Ramos (cell line): ENCODE measurements at regions not wholly inside any gene's neighbourhood (a gene's known extent, or its start where the extent isn't known, plus 50 kb on each side); places are given as distances from the start of the nearest gene placed in this dataset.

ENCODE experiments used
- in situ Hi-C: fragments of 300-500 bp; cut with MboI; formaldehyde crosslinking; loops from one replicate; pipeline ENCODE4 v1.14.3; 2022; ENCODE audit warnings: low sequenced_read_pairs; ENCODE audit not compliant: unreplicated experiment

- in situ Hi-C loops: loop anchor here (25.0 kb wide), 1 partner anchor 1052 kb away; no protein-coding TSS in a partner anchor
Measured at GRCh38 chr4:17339376-17339775, 172.5 kb downstream of the QDPR start.

DNA sequence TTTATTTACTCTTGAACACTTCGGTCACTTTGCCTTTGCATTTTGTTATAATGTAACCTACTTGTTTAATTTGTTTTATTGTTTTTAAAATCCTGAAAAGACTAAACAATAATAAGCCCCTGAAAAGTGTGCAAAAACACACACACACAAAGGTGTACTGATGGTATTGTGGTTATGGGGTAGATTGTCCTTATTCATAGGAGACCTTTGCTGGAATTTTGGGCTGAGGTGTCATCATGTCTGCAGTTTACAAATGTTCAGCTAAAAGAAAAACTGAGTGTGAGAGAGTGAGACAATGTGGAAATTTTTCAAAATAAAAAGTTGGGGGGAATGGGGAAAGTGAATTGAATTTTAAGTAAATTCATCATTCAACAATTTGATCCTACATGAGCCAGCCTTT is 174.9 kb downstream of the QDPR start:
- in situ Hi-C loops: loop anchor here (25.0 kb wide), 1 partner anchor 1050 kb away; no protein-coding TSS in a partner anchor

GRCh38 chr4:17336524-17336961 is 175.3 kb downstream of the QDPR start:
- in situ Hi-C loops: loop anchor here (25.0 kb wide), 1 partner anchor 1049 kb away; no protein-coding TSS in a partner anchor

DNA sequence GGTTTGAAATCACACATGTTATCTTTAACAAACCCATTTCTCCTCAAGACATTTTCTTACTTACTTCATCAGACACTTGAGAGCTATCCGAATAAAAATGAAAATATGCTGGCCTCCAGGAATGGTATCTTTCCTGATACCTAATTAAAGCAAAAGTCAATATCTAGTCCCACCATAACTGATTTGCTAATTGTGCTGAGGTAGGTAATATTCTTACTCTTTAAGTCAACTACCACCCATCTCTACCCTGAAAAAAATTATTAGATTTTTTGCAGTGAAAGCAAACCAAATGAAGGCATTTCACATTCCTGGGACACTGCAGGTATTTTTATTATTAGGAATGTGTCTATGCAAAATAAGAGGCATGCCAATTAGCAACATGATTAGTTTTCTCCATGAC is 175.8 kb downstream of the QDPR start:
- in situ Hi-C loops: loop anchor here (25.0 kb wide), 1 partner anchor 1049 kb away; no protein-coding TSS in a partner anchor

DNA sequence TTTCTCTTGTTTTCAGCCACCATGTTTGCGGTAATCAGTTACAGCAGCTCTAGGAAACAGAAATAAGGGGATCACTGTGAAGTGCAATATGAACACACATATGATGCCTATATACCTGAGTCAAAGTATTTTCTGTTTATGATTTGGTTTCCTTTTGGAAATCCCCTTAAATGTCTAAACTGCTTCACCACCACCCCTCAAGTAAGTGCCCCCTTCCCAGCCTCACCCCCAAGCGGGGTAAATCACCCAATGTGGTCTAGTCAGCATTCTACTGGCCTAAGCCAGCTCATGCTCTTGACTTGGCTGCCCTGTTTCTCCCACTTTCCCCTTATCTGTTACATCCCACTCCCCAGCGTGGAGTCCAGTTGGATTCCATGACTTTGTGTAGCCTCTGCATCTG is 176.5 kb downstream of the QDPR start:
- in situ Hi-C loops: loop anchor here (25.0 kb wide), 1 partner anchor 1048 kb away; no protein-coding TSS in a partner anchor

GRCh38 chr4:17332478-17332877 is 179.4 kb downstream of the QDPR start:
- in situ Hi-C loops: loop anchor here (25.0 kb wide), 1 partner anchor 1045 kb away; no protein-coding TSS in a partner anchor

DNA sequence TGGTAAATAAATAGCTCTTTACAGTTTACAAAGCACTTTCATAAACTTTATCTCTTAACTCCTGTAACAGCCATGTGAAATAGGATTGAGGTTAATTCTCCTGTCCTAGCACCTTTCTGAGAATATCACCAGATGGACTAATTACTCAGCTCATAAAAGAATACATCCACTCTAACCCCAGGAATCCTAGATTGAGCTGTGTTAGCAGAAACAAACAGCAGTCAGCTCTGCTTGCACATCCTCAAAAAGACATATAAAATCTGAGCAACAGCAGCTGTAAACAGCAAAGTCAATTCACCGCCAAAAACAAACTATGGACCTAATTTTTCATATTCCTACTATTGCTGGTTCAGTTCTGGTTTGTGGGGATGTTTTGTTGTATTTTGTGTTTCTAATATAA is 182.8 kb downstream of the QDPR start:
- in situ Hi-C loops: loop anchor here (10.0 to 25.0 kb wide), 2 partner anchors 414 to 1042 kb away; no protein-coding TSS in a partner anchor

DNA sequence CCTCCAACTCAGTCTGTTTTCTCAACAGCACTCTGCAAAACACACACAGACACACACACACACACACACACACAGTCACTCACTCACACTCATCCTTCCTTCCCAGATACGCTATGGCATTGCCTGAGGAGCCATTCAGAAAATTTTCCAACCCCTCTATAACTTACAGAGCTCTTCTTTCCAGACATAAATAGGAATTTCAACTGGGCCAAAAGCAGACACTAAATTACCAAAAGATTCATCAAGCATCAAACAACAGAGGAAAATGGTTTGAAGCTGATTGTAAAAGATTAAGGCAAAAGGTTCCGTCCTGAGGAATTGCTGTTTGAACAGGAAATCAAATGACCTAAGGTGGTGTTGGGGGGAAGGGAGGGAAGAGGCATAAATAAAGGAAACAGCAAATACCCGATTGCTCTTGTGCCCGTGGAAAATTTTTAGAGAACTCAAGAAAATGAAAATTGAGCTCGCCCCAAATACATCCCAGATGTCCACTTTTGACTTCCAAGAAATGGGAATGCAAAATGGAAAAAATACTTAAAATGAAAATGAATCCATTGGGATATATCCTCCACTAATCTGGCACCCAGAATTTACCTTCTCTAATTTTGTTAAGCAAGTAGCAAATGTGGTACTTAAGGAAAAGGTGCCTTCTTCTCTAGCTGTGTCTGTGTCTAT is 183.6 kb downstream of the QDPR start:
- in situ Hi-C loops: loop anchor here (10.0 to 25.0 kb wide), 2 partner anchors 413 to 1041 kb away; no protein-coding TSS in a partner anchor

GRCh38 chr4:17327591-17327990 is 184.3 kb downstream of the QDPR start:
- in situ Hi-C loops: loop anchor here (10.0 to 25.0 kb wide), 2 partner anchors 413 to 1040 kb away; no protein-coding TSS in a partner anchor

DNA sequence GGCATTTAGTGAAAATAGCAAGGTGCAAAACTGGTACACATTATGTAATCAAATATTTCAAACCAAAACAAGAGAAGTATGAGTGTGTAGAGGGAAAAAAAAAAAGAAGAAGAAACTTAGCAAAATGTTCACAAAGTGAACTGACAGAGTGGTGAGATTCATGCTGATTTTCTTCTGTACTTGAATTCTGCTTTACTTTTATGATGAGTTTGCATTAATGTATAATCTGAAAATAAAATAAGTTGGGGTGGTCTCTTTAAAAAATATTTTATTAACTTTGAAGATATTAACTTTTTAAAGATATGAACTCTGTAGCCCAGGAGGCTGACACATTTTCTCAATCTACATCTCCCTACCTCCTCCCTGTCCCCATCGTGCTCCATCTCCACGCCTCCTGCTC is 185.1 kb downstream of the QDPR start:
- in situ Hi-C loops: loop anchor here (10.0 to 25.0 kb wide), 2 partner anchors 412 to 1039 kb away; no protein-coding TSS in a partner anchor

DNA sequence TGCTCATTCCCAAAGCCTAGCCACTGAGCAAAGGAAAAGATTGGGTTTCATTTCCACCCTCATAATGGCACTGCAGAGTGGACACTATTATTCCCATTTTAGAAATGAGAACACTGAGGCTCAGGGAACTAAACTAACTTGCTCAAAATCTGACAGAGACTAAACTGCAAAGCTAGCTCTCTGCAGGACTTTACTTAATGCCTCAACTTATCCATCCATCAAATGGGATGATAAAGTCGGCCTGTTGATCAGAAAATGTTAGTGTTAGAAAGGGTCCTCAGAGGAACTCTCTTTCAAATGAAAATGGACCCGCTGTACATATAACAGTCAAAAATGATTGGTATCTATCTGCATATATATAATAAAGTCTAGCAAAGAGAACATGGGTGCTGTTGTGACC is 186.8 kb downstream of the QDPR start:
- in situ Hi-C loops: loop anchor here (10.0 to 25.0 kb wide), 2 partner anchors 410 to 1038 kb away; no protein-coding TSS in a partner anchor

- in situ Hi-C loops: loop anchor here (10.0 kb wide), 1 partner anchor 410 kb away; no protein-coding TSS in a partner anchor
Measured at GRCh38 chr4:17324386-17324830, 187.5 kb downstream of the QDPR start.

DNA sequence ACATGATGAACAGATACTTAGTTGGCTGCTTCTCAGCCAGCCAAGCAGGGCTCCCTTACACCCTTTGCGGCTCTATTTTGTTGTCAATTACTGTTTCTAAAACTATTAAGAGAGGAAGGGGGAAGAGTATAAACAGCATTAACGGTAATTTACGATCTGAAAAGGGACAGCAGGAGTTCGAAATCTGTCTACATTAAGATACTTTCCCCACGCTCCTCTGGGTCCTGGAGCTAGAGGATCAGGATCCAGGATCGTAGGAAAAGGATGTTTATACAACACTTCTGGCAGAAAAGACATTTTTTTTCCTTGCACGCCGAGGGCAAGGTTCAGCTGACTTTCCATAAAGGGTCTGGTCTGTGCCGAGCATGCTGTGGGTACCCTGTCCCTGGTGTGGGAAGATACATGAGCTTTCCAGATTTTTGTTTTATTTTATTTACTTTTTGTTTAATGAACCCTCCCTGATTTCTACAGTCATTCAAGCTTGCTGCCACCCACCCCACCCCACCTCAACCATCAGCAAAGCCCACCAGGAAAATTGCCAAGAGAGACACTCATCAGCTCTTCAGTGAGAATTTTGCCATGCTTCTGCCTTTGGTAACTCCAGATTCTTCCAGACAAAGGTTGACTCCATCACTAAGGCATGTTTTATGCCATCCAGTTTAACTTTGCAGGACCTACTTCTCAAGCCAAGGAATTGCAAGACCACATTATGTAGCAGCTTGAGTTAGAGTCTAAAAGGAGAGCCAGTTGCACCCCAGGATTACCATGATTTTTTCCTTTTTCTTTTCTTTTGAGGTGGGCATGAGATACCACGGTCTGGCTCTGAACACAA is 188.1 kb downstream of the QDPR start:
- in situ Hi-C loops: loop anchor here (10.0 kb wide), 1 partner anchor 409 kb away; no protein-coding TSS in a partner anchor

GRCh38 chr4:17322514-17322913 is 189.4 kb downstream of the QDPR start:
- in situ Hi-C loops: loop anchor here (10.0 kb wide), 1 partner anchor 408 kb away; no protein-coding TSS in a partner anchor

- in situ Hi-C loops: loop anchor here (10.0 kb wide), 1 partner anchor 405 kb away; no protein-coding TSS in a partner anchor
Measured at GRCh38 chr4:17320046-17320445, 191.8 kb downstream of the QDPR start.

DNA sequence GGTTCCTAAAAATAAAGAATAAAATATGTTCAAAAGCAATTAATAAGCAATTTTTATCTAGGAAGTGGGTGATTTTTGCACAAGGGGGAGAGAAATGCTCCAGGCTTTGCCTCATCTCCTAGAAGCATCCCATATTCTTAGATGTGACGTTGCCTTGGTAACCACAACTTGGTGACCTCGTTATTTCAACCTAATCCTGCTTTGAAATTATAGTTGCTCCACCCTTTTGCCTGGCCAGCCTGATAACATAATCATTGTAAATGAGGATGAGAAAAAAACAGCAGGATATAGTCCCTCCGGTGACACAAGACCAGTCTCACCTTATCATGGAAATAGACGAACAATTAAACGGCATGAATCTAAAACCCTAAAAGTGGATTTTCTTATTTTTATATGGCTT is 194.4 kb downstream of the QDPR start:
- in situ Hi-C loops: no loop called here

DNA sequence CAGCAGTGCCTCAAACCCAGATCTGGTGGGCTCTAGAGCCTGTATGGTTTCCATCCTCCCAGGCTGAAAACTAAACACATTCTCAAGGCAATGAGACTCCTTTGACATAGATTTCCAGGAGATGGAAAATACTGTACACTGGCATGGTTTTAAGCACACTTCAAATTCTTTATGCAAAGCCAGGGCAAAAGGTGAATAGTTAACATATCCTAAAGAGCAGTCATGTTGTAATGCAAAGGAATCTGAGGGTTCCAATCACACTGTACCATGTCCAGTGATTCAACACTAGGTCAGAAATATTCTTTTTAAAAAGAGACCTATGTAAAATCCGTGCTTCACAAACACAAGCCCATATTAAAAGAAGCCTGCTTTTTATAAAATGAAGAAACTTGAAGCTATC is 195.3 kb downstream of the QDPR start:
- in situ Hi-C loops: no loop called here

GRCh38 chr4:17315459-17315858 is 196.4 kb downstream of the QDPR start:
- in situ Hi-C loops: no loop called here

DNA sequence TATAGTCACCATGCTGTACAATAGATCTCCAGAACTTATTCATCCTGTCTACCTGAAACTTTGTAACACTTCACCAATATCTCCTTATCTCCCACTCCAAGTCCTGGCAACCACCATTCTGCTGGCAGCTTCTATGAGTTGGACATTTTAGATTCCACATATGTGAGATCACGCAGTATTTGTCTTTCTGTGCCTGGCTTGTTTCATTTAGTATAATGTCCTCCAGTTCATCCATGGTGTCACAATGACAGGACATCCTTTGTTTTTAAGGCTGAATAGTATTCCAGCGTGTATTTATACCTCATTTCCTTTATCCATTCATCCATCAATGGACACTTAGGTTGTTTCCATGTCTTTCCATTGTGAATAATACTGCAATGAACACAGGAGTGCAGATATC is 198.7 kb downstream of the QDPR start:
- in situ Hi-C loops: no loop called here

DNA sequence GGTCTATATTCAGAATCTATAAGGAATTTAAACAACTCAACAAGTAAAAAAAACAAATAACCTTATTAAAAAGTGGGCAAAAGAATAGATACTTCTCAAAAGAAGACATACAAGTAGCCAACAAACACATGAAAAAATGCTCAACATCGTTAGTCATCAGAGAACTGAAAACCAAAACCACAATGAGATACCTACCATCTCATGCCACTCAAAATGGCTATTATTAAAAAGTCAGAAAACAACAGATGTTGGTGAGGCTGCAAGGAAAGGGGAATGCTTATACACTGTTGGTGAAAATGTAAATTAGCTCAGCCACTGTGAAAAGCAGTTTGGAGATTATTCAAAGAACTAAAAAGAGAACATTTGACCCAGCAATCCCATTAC is 201.6 kb downstream of the QDPR start:
- in situ Hi-C loops: no loop called here
